OCI-LY1 (cell line): ENCODE measurements at regions not wholly inside any gene's neighbourhood (a gene's known extent, or its start where the extent isn't known, plus 50 kb on each side); places are given as distances from the start of the nearest gene placed in this dataset.

Experiments
- EZH2 ChIP-seq: fragments of 200-600 bp; sonication (generic), shearing (Covaris generic); IDR thresholded peaks from 2 replicates; pipeline ENCODE4 v1.8.0; 2017; ENCODE audit warnings: borderline replicate concordance, mixed run types, mild to moderate bottlenecking, antibody characterized with exemption, low read length, moderate library complexity, mixed read lengths
- TF ChIP-seq, protein P1 (sequence below): fragments of 200-600 bp; sonication (generic), shearing (Covaris generic); IDR thresholded peaks from 2 replicates; pipeline ENCODE4 v1.5.1; 2017; ENCODE audit warnings: mild to moderate bottlenecking, antibody characterized with exemption, low read length, moderate library complexity, mixed read lengths

GRCh38 chr11:37988031-37988430, 1390.0 kb upstream of the RAG2 start:
- TF ChIP-seq, protein P1, sequence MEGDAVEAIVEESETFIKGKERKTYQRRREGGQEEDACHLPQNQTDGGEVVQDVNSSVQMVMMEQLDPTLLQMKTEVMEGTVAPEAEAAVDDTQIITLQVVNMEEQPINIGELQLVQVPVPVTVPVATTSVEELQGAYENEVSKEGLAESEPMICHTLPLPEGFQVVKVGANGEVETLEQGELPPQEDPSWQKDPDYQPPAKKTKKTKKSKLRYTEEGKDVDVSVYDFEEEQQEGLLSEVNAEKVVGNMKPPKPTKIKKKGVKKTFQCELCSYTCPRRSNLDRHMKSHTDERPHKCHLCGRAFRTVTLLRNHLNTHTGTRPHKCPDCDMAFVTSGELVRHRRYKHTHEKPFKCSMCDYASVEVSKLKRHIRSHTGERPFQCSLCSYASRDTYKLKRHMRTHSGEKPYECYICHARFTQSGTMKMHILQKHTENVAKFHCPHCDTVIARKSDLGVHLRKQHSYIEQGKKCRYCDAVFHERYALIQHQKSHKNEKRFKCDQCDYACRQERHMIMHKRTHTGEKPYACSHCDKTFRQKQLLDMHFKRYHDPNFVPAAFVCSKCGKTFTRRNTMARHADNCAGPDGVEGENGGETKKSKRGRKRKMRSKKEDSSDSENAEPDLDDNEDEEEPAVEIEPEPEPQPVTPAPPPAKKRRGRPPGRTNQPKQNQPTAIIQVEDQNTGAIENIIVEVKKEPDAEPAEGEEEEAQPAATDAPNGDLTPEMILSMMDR = no peak
- no peak for TF ChIP-seq EZH2
